Neural cell (in vitro differentiated cells): ENCODE measurements at regions not wholly inside any gene's neighbourhood (a gene's known extent, or its start where the extent isn't known, plus 50 kb on each side); places are given as distances from the start of the nearest gene placed in this dataset.

Source experiments
- H2AFZ ChIP-seq: fragments of 200-600, 300-800 bp; sonication (generic), shearing (Covaris generic); 2 replicates; pipeline ENCODE4 v1.6.0; 2014; ENCODE audit warnings: low read depth, mild to moderate bottlenecking, antibody characterized with exemption, low read length, moderate library complexity
- H3F3A ChIP-seq: fragments of 200-600 bp; shearing (Covaris generic); 2 replicates; pipeline ENCODE4 v1.6.1; 2016; ENCODE audit warnings: mild to moderate bottlenecking, moderate library complexity, mixed read lengths, antibody characterized with exemption, low read length; ENCODE audit not compliant: insufficient read depth, poor library complexity, severe bottlenecking
- H3K27ac ChIP-seq: fragments of 200-600, 300-800 bp; sonication (generic), shearing (Covaris generic); 2 replicates; pipeline ENCODE4 v1.5.1; 2014; ENCODE audit warnings: mild to moderate bottlenecking, low read length, moderate library complexity
- H3K27me3 ChIP-seq: fragments of 300-800, 200-600 bp; sonication (generic), shearing (Covaris generic); 2 replicates; pipeline ENCODE4 v1.6.0; 2014; ENCODE audit warnings: mild to moderate bottlenecking, low read depth, low read length, moderate library complexity; ENCODE audit not compliant: insufficient read depth
- H3K36me3 ChIP-seq: fragments of 300-800, 200-600 bp; sonication (generic), shearing (Covaris generic); 2 replicates; pipeline ENCODE4 v1.5.1; 2014; ENCODE audit warnings: mild to moderate bottlenecking, antibody characterized with exemption, low read length, moderate library complexity; ENCODE audit not compliant: insufficient read depth
- H3K4me2 ChIP-seq: fragments of 300-800, 200-600 bp; sonication (generic), shearing (Covaris generic); 2 replicates; pipeline ENCODE4 v1.6.0; 2014; ENCODE audit warnings: mild to moderate bottlenecking, low read length
- H3K4me3 ChIP-seq: fragments of 300-800, 200-600 bp; sonication (generic), shearing (Covaris generic); 2 replicates; pipeline ENCODE4 v1.5.1; 2014; ENCODE audit warnings: mild to moderate bottlenecking, low read length, moderate library complexity
- H3K79me2 ChIP-seq: fragments of 200-600 bp; shearing (Covaris generic); replicated peaks from 2 replicates; pipeline ENCODE4 v1.6.0; 2014; ENCODE audit warnings: mild to moderate bottlenecking, low read length, moderate library complexity; ENCODE audit not compliant: insufficient read depth
- H3K9ac ChIP-seq: fragments of 300-800, 200-600 bp; sonication (generic), shearing (Covaris generic); 2 replicates; pipeline ENCODE4 v1.6.1; 2016; ENCODE audit warnings: mild to moderate bottlenecking, low read length, mixed read lengths
- H3K9me2 ChIP-seq: fragments of 200-600 bp; shearing (Covaris generic); 2 replicates; pipeline ENCODE4 v1.6.1; 2016; ENCODE audit warnings: mild to moderate bottlenecking, low read length, mixed read lengths; ENCODE audit not compliant: insufficient read depth
- H3K9me3 ChIP-seq: fragments of 200-600, 300-800 bp; sonication (generic), shearing (Covaris generic); 2 replicates; pipeline ENCODE4 v1.6.1; 2016; ENCODE audit warnings: mild to moderate bottlenecking, mixed run types, low read length, moderate library complexity, mixed read lengths
- H4K20me1 ChIP-seq: fragments of 200-600 bp; shearing (Covaris generic); 2 replicates; pipeline ENCODE4 v1.6.1; 2016; ENCODE audit warnings: mild to moderate bottlenecking, mixed run types; ENCODE audit not compliant: insufficient read depth
- EP300 ChIP-seq: fragments of 450-650 bp; conservative IDR thresholded peaks from 2 replicates; pipeline ENCODE4 v1.6.1; 2014; ENCODE audit warnings: antibody characterized with exemption, mild to moderate bottlenecking, moderate library complexity; ENCODE audit not compliant: poor library complexity, severe bottlenecking
- EZH2 ChIP-seq: fragments of 200-600, 300-800 bp; shearing (Covaris generic), sonication (generic); IDR thresholded peaks from 2 replicates; pipeline ENCODE4 v1.6.1; 2014; ENCODE audit warnings: antibody characterized with exemption, low read length, borderline replicate concordance, mild to moderate bottlenecking; ENCODE audit not compliant: insufficient read depth, poor library complexity, severe bottlenecking
- MXI1 ChIP-seq: fragments of 450-650 bp; conservative IDR thresholded peaks from 2 replicates; pipeline ENCODE4 v1.6.1; 2014; ENCODE audit warnings: antibody characterized with exemption, mild to moderate bottlenecking; ENCODE audit not compliant: poor library complexity, severe bottlenecking
- POLR2AphosphoS5 ChIP-seq: IDR thresholded peaks from 2 replicates; pipeline ENCODE4 v1.6.1; 2012
- RAD21 ChIP-seq: fragments of 450-650 bp; conservative IDR thresholded peaks from 2 replicates; pipeline ENCODE4 v1.6.1; 2014; ENCODE audit warnings: antibody characterized with exemption, mild to moderate bottlenecking, moderate library complexity
- SMC3 ChIP-seq: fragments of 450-650 bp; conservative IDR thresholded peaks from 2 replicates; pipeline ENCODE4 v1.6.1; 2014; ENCODE audit warnings: antibody characterized with exemption, mild to moderate bottlenecking, moderate library complexity; ENCODE audit not compliant: poor library complexity
- TAF1 ChIP-seq: IDR thresholded peaks from 2 replicates; pipeline ENCODE4 v1.6.1; 2012; ENCODE audit warnings: low read depth
- TF ChIP-seq, protein P1 (sequence below): fragments of 450-650 bp; IDR thresholded peaks from 2 replicates; pipeline ENCODE4 v1.5.1; 2014; ENCODE audit warnings: antibody characterized with exemption, mild to moderate bottlenecking, moderate library complexity; ENCODE audit not compliant: poor library complexity, severe bottlenecking
- TF ChIP-seq, protein P2 (sequence below): IDR thresholded peaks from 2 replicates; pipeline ENCODE4 v1.6.1; 2012; ENCODE audit warnings: borderline replicate concordance

DNA sequence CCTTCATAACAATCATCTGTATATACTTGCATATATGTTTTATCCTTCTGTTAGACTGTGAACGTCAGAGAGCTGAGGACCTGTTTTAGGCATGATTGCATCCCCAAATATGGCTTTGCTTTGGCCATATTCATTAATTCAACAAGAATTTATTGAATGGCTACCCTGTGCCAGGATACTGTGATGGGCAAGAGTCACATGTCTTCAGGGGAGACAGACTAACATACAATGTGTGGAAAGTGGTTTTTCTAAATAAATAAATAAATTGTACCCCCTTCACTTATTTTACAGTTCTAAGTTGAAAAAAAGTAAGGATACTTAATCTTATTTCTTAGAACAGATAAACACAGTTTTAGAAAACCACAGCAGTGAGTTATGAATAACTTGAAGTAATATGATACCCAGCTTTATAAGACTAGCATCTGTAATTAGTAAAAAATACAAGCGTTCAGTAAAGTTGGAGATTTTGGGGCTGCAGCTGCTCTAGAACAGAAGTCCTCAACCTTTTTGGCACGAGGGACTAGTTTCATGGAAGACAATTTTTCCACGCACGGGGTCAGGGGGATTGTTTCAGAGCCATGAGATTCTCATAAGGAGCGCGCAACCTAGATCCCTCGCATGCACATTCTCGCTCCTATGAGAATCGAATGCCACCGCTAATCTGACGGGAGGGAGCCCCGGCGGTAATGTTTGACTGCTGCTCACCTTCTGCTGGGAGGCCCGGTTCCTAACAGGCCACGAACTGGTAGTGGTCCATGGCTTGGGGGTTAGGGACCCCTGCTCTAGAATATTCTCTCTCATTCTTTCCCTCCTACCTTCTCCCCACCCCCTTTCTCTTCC is 89.4 kb upstream of the MTPN start:
- Histone ChIP-seq H2AFZ (no peak overlapping the region), H3K27me3 (no peaks in the 10 kb centered on the region), H3K79me2 (no peaks in the 10 kb centered on the region), H3K27ac (no peak overlapping the region), H3K36me3 (no peaks in the 10 kb centered on the region), H4K20me1 (no peaks in the 10 kb centered on the region), H3K9me3 (no peaks in the 10 kb centered on the region), H3K4me3 (no peak overlapping the region), H3K9ac (no peak overlapping the region), H3K9me2 (no peaks in the 10 kb centered on the region), H3F3A (peaks cover 4% of the 10 kb centered on the region), H3K4me2 (no peak overlapping the region)
- TF ChIP-seq, protein P1, sequence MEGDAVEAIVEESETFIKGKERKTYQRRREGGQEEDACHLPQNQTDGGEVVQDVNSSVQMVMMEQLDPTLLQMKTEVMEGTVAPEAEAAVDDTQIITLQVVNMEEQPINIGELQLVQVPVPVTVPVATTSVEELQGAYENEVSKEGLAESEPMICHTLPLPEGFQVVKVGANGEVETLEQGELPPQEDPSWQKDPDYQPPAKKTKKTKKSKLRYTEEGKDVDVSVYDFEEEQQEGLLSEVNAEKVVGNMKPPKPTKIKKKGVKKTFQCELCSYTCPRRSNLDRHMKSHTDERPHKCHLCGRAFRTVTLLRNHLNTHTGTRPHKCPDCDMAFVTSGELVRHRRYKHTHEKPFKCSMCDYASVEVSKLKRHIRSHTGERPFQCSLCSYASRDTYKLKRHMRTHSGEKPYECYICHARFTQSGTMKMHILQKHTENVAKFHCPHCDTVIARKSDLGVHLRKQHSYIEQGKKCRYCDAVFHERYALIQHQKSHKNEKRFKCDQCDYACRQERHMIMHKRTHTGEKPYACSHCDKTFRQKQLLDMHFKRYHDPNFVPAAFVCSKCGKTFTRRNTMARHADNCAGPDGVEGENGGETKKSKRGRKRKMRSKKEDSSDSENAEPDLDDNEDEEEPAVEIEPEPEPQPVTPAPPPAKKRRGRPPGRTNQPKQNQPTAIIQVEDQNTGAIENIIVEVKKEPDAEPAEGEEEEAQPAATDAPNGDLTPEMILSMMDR = no peak
- TF ChIP-seq EP300 (no peak), SMC3 (no peak), POLR2AphosphoS5 (no peak), MXI1 (no peak), EZH2 (no peak), RAD21 (no peak), TAF1 (no peak)
- TF ChIP-seq, protein P2, sequence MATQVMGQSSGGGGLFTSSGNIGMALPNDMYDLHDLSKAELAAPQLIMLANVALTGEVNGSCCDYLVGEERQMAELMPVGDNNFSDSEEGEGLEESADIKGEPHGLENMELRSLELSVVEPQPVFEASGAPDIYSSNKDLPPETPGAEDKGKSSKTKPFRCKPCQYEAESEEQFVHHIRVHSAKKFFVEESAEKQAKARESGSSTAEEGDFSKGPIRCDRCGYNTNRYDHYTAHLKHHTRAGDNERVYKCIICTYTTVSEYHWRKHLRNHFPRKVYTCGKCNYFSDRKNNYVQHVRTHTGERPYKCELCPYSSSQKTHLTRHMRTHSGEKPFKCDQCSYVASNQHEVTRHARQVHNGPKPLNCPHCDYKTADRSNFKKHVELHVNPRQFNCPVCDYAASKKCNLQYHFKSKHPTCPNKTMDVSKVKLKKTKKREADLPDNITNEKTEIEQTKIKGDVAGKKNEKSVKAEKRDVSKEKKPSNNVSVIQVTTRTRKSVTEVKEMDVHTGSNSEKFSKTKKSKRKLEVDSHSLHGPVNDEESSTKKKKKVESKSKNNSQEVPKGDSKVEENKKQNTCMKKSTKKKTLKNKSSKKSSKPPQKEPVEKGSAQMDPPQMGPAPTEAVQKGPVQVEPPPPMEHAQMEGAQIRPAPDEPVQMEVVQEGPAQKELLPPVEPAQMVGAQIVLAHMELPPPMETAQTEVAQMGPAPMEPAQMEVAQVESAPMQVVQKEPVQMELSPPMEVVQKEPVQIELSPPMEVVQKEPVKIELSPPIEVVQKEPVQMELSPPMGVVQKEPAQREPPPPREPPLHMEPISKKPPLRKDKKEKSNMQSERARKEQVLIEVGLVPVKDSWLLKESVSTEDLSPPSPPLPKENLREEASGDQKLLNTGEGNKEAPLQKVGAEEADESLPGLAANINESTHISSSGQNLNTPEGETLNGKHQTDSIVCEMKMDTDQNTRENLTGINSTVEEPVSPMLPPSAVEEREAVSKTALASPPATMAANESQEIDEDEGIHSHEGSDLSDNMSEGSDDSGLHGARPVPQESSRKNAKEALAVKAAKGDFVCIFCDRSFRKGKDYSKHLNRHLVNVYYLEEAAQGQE = no peak

DNA sequence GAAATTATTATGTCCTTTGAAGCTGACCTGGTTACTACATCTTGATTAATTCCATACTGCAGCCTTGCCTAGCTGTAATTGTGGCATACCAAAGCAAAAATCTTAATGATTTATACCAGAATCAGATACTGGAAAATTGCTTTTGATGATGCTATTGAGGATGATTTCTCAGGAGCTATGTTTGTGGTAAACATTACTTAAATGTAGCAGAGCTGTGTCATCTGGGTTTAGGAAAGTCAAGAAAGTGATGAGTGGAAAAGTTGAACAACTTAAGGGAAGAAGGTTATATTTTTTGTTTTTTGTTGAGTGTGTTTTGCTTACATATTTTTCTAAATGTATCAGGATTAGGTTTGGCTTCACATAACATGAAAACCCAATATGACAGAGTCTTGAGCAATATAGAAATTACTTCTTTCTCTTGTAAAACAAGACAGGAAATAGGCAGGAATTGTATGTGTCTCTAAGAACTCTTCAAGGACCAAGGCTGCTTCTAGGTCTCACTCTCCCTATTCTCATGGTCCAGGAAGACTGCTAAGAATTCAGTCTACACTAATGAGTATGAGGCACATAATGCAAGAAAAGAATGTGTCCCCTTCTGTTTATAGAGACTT is 87.6 kb upstream of the MTPN start:
- no peak overlapping the region for H3K9ac ChIP-seq

More for the DNA sequence above, 87.6 kb upstream of the MTPN start:
- no peak overlapping the region for H3K27ac ChIP-seq
- H3K79me2 ChIP-seq = no peaks in the 10 kb centered on the region
- H3K36me3 ChIP-seq = no peaks in the 10 kb centered on the region
- TF ChIP-seq, protein P1 = no peak
- TF ChIP-seq, protein P2 = no peak
- TF ChIP-seq RAD21 = no peak
- TF ChIP-seq EP300 = no peak
- TF ChIP-seq SMC3 = no peak
- TF ChIP-seq EZH2 = no peak
- TF ChIP-seq MXI1 = no peak
- no peak for TF ChIP-seq POLR2AphosphoS5
- no peak for TF ChIP-seq TAF1
- H3F3A ChIP-seq = peaks cover 4% of the 10 kb centered on the region
- no peak overlapping the region for H3K4me2 ChIP-seq
- H3K4me3 ChIP-seq = no peak overlapping the region
- H3K27me3 ChIP-seq = no peaks in the 10 kb centered on the region
- no peaks in the 10 kb centered on the region for H3K9me2 ChIP-seq
- no peaks in the 10 kb centered on the region for H4K20me1 ChIP-seq
- H3K9me3 ChIP-seq = no peaks in the 10 kb centered on the region
- no peak overlapping the region for H2AFZ ChIP-seq
